ENCODE measurements at regions not wholly inside any gene's neighbourhood (a gene's known extent, or its start where the extent isn't known, plus 50 kb on each side); places are given as distances from the start of the nearest gene placed in this dataset.

DNA sequence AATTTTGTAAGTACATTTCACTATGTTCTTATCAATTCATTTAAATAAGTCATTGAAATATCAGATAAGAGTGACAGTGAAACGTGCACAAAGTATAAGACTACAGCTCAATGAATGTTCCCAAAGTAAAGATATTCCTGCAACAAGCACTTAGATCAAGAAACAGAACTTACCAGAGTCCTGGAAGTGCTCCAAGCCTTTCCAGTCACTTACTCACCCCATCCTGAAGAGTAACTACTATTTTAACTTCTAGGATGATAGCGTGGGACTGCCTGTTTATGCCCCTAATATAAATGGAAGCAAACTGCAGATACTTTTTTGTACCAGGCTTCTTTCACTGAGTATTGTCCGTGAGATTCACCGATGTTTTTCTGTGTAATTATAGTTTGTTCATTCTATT, 768.9 kb downstream of the SLC4A3 start:
- Histone ChIP-seq H3K36me3 (replicated peaks) (no peaks in the 10 kb centered on the region), H3K27ac (no peak overlapping the region), H3K27me3 (replicated peaks) (no peaks in the 10 kb centered on the region), H3K4me3 (ENCODE audit: low read depth, low read length) (no peak overlapping the region)
- DNase-seq, result peak; percentile 57
- in situ Hi-C loops (cut with HindIII; ENCODE audit: low pct_ligation_motif_present, low sequenced_read_pairs), result no loop called here
- TF ChIP-seq, protein P1, sequence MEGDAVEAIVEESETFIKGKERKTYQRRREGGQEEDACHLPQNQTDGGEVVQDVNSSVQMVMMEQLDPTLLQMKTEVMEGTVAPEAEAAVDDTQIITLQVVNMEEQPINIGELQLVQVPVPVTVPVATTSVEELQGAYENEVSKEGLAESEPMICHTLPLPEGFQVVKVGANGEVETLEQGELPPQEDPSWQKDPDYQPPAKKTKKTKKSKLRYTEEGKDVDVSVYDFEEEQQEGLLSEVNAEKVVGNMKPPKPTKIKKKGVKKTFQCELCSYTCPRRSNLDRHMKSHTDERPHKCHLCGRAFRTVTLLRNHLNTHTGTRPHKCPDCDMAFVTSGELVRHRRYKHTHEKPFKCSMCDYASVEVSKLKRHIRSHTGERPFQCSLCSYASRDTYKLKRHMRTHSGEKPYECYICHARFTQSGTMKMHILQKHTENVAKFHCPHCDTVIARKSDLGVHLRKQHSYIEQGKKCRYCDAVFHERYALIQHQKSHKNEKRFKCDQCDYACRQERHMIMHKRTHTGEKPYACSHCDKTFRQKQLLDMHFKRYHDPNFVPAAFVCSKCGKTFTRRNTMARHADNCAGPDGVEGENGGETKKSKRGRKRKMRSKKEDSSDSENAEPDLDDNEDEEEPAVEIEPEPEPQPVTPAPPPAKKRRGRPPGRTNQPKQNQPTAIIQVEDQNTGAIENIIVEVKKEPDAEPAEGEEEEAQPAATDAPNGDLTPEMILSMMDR (IDR thresholded peaks at IDR 0.05; ENCODE audit: low read depth, low read length, missing control alignments), result no peak

DNA sequence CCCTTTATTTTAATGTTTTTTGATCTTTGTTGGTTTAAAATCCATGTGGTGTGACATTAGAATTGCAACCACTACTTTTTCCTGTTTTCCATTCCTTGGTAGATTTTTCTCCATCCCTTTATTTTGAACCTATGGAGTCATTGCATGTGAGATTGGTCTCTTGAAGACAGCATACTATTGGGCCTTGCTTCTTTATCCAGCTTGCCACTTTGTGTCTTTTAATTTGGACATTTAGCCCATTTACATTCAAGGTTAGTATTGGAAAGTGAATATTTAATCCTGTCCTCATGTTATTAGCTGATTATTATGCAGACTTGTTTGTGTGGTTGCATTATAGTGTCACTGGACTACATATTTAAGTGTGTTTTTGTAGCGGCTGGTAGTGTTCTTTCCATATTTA, 782.9 kb downstream of the SLC4A3 start:
- H3K36me3 ChIP-seq (replicated peaks), result no peaks in the 10 kb centered on the region
- in situ Hi-C loops (cut with HindIII; ENCODE audit: low pct_ligation_motif_present, low sequenced_read_pairs), result no loop called here
- no peak overlapping the region for H3K4me3 ChIP-seq (ENCODE audit: low read depth, low read length)
- no peak overlapping the region for H3K27ac ChIP-seq
- DNase-seq, result no peak
- TF ChIP-seq, protein P1 (IDR thresholded peaks at IDR 0.05; ENCODE audit: low read depth, low read length, missing control alignments), result no peak
- H3K27me3 ChIP-seq (replicated peaks), result no peaks in the 10 kb centered on the region

DNA sequence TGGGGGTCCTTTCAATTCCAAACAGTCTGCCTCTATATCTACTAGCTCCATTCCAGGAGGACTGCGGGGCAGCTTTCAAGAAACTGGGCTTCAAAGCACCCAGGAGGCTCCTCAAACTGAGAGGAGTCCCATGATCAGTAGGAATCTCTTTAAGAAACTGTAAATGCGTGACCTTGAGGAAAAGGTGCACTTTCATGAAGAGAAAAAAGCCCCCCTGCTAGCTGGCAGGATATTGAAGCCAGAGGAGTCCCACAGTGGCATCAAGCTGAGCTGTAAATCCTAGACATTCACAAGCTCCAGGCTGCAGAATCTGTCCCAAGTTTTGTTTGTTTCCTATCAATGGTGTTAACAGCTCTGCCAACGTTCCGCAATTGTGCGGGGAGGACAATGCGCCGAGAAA, 790.1 kb downstream of the SLC4A3 start:
- H3K27ac ChIP-seq, result no peak overlapping the region
- H3K36me3 ChIP-seq (replicated peaks), result no peaks in the 10 kb centered on the region
- no peak for DNase-seq
- H3K4me3 ChIP-seq (ENCODE audit: low read depth, low read length), result no peak overlapping the region
- in situ Hi-C loops (cut with HindIII; ENCODE audit: low pct_ligation_motif_present, low sequenced_read_pairs), result no loop called here
- TF ChIP-seq, protein P1 (IDR thresholded peaks at IDR 0.05; ENCODE audit: low read depth, low read length, missing control alignments), result no peak
- H3K27me3 ChIP-seq (replicated peaks), result no peaks in the 10 kb centered on the region

DNA sequence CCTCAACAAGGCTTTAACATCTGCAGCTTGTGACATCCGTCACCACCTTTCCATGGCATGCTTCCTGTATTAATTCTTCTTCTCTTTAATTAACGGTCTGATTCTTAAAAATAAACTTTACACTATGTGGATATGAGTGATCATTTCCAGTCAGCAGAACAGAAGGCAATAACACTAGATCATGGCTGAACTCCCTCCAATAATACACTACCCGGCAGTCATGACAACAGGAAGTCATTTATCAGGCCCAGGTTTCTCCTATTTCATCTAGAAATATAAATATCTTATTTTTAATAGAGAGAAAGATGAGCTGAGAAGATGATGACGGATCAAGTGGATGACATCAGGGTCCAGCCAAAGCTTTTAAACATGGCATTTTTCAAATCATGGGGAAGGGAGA, 792.2 kb downstream of the SLC4A3 start:
- no peaks in the 10 kb centered on the region for H3K27me3 ChIP-seq (replicated peaks)
- H3K27ac ChIP-seq, result no peak overlapping the region
- no peaks in the 10 kb centered on the region for H3K36me3 ChIP-seq (replicated peaks)
- in situ Hi-C loops (cut with HindIII; ENCODE audit: low pct_ligation_motif_present, low sequenced_read_pairs), result no loop called here
- DNase-seq, result no peak
- TF ChIP-seq, protein P1 (IDR thresholded peaks at IDR 0.05; ENCODE audit: low read depth, low read length, missing control alignments), result no peak
- no peak overlapping the region for H3K4me3 ChIP-seq (ENCODE audit: low read depth, low read length)

DNA sequence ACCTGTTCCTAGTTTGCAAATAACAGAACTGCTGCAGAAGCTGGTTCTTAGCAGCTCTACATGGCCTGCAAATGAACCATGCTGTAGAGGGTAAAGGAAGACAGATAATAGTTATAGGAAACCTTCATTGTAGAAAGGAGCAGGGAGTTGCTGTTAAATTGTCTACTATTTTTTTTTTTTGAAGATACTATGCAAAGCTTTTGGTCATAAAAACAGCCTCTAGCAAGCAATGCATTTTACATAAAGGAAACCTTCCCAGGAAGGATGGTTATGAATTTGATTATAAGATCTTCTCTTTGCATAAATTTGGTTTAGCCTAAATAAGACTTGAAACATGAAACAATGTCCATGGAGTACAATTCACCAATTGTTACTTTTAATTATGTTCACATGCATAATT, 793.4 kb downstream of the SLC4A3 start:
- in situ Hi-C loops (cut with HindIII; ENCODE audit: low pct_ligation_motif_present, low sequenced_read_pairs), result no loop called here
- TF ChIP-seq, protein P1 (IDR thresholded peaks at IDR 0.05; ENCODE audit: low read depth, low read length, missing control alignments), result no peak

DNA sequence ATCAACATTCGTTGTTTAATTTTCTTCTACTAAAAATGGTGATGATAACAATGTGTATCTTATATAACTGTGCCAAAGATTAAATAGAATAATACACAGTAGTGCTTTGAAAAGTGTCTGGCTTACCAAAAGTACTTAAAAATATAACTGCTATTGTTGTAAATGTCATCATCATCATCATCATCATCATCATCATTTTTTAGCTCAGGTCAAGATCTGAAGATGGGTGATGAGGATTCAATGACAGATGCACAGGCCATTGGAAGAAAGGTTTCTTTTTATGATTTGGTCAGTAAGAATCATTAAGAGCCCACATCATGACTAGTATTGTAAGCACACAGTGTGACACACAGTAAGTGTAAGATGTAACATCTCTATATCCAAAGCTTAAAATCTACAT, 795.2 kb downstream of the SLC4A3 start:
- H3K36me3 ChIP-seq (replicated peaks), result no peaks in the 10 kb centered on the region
- in situ Hi-C loops (cut with HindIII; ENCODE audit: low pct_ligation_motif_present, low sequenced_read_pairs), result no loop called here
- H3K27ac ChIP-seq, result no peak overlapping the region
- H3K27me3 ChIP-seq (replicated peaks), result no peaks in the 10 kb centered on the region
- DNase-seq, result no peak
- no peak overlapping the region for H3K4me3 ChIP-seq (ENCODE audit: low read depth, low read length)
- TF ChIP-seq, protein P1 (IDR thresholded peaks at IDR 0.05; ENCODE audit: low read depth, low read length, missing control alignments), result no peak

More for the DNA sequence above, 793.4 kb downstream of the SLC4A3 start:
- no peaks in the 10 kb centered on the region for H3K36me3 ChIP-seq (replicated peaks)
- no peaks in the 10 kb centered on the region for H3K27me3 ChIP-seq (replicated peaks)
- DNase-seq, result no peak
- H3K4me3 ChIP-seq (ENCODE audit: low read depth, low read length), result no peak overlapping the region
- no peak overlapping the region for H3K27ac ChIP-seq
